ENCODE measurements at regions not wholly inside any gene's neighbourhood (a gene's known extent, or its start where the extent isn't known, plus 50 kb on each side); places are given as distances from the start of the nearest gene placed in this dataset.

GRCh38 chr2:138218397-138218796 is 254.1 kb downstream of the HNMT start:
- no peak for TF ChIP-seq CTCF (IDR thresholded peaks at IDR 0.05)
- TF ChIP-seq POLR2A (IDR thresholded peaks at IDR 0.05) = no peak

Data from breast epithelium (tissue), 3 donors.